ENCODE measurements at regions not wholly inside any gene's neighbourhood (a gene's known extent, or its start where the extent isn't known, plus 50 kb on each side); places are given as distances from the start of the nearest gene placed in this dataset.
"Not testable (repeated sequence)": the region's sequence is repeated elsewhere in the genome, so short reads cannot be mapped to it uniquely, and the experiment has no call there.

DNA sequence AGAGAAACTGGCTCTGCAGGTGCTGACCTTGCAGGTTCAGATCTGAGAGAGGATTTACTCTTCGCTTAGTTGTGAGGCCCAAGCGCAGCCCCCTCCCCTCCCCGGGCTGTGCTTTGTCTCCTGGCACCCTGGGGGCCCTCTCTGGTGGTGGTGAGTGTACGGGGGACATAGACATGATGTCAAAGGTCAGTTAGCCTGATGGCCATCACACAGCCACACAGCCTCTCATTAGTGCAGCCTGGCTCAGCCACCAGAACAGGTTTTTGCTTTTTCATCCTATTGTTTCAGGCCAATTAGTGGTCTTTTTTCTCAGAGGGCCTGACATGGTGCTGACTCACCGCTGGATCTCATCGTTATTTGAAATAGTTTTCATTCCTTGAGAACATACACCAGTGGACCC is 437.9 kb downstream of the AACS start:
- no peak for DNase-seq (ENCODE audit: low spot score)

GRCh38 chr12:125509195-125509594 is 444.0 kb downstream of the AACS start:
- peak; percentile 15 for DNase-seq (ENCODE audit: low spot score)

DNA sequence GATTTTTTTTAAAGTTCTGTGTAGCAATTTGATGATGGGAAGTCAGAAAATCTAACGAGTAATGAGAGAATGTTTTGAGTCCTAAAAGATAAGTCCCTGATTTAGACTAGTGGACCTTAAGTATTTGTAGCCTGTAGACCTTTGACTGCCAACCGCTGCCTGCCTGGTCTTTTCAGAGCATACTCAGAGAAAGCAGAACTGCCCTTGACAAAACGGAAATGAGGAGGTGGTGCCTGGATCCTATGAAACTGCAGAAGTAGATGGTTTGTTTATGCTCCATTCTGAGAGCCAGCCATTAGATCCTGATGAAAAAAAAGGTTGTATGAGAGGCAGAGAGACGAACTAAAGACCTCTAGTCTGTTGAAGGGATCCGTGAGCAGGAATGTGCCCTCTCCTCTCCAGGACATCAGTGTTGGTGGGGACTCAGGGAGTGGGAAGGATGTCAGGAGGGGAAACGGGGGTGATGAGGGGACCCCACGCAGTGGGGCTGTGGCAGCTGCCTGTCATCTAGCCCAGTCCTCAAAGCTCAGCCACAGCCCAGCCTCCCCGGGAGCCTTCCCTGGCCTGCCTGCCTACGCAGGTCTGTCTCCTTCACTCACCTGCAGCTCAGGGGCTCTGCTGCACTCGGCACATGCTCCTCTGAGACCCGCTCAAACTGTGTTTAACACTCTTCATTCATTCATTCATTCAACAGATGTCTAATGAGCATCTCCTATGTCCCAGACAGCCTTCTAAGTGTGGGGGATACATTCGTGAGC is 447.5 kb downstream of the AACS start:
- DNase-seq (ENCODE audit: low spot score): no peak

DNA sequence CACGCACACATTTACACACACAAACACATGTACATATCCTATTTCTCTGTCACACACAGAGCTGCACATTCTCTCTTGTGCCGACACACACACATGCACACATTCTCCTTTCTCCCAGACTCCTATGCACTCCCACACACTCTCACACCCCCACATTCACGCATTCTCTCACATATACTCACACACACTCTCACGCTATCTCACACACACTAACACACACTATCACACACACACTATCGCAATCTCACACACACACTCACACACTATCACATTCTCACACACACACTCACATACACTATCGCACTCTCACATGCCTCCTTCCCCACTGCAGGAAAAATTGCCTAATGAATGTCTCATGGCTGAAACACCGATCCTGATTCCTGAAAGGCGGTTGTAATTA is 450.7 kb downstream of the AACS start:
- DNase-seq (ENCODE audit: low spot score): no peak

GRCh38 chr12:125518074-125518473 is 452.8 kb downstream of the AACS start:
- DNase-seq (ENCODE audit: low spot score): no peak

- no peak for DNase-seq (ENCODE audit: low spot score)
These were observed 453.9 kb downstream of the AACS start for GRCh38 chr12:125519026-125519651.

DNA sequence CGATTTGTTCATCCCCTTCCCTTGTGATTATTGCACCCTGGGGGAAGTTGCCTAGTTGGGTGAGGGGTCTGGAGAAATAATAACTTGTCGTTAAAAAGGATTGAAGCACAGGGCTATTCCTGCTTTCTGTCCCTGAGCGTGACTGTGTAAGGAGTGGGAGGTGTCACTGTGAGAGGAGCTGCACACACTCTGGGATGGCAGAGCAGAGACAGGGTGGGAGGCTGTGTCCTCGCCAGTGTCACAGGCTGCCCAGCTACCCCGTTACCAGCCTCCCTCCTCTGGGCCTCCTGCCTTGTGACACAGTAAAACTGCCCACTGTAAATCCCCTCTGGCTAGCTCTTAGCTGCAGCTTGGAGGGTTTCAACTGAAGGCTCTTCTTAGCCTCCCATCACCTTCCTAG is 460.6 kb downstream of the AACS start:
- no peak for DNase-seq (ENCODE audit: low spot score)

- peak; percentile 99 for DNase-seq (ENCODE audit: low spot score)
These were observed 463.0 kb downstream of the AACS start for GRCh38 chr12:125528281-125528680.

GRCh38 chr12:125530201-125530600 is 465.0 kb downstream of the AACS start:
- DNase-seq (ENCODE audit: low spot score): no peak

DNA sequence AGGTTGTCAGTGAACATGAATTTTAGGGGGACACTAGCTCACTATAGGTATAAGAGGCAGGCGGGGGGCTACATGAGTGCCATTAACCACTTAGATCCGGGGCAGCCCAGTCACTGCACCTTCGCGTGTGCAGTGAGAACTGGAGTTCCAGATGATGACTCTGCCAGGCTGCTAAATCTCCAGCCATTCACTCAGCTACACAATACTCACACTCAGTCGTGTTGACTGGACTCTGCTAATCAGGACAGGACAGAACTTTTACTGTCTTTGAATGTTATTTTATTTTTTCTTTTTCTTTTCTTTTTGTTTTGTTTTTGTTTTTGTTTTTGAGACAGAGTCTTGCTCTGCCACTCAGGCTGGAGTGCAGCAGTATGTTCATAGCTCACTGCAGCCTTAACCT is 465.6 kb downstream of the AACS start:
- DNase-seq (ENCODE audit: low spot score): peak; percentile 72

DNA sequence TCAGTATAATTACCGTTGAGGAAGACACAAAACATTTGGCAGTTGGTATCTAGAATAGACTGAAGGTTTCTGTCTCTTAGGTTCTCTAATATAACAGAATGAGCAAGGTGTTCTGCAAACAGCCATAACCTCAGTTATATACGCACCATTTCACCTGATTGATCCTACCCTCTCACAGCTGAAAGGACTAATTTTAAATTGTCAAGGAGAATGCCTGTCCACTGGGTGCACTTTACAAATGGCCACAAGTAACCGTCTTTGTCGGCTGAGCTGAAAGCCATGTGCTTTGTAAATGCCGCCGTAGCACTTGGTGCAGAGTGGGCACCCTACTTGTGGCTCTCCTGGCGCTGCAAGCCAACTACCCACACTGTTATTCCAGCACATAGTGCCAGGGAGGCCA is 466.3 kb downstream of the AACS start:
- DNase-seq (ENCODE audit: low spot score): no peak

- DNase-seq (ENCODE audit: low spot score): peak; percentile 49
These were observed 468.3 kb downstream of the AACS start for GRCh38 chr12:125533434-125534029.

- DNase-seq (ENCODE audit: low spot score): peak; percentile 61
These were observed 473.4 kb downstream of the AACS start for GRCh38 chr12:125538401-125539199.

- no peak for DNase-seq (ENCODE audit: low spot score)
These were observed 475.5 kb downstream of the AACS start for GRCh38 chr12:125540580-125541204.

DNA sequence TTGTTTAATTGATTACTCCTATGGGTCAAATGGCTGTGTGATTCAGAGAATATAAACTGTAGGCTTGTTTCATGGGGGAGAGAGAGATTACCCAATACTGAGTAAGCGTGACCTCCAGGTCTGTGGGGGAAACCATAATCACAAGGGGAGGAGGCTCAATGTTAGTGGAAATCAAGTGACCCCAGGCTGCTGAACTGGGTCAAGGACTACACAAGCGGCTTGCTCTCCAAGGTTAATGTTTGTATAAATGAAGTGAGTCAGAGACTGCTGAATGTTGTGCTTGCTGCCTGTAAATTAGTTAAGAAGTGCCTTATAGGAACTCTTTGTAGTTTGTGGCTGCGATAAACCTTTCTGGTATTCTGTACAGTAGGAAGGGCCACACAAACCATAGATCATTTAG is 479.7 kb downstream of the AACS start:
- no peak for DNase-seq (ENCODE audit: low spot score)

DNA sequence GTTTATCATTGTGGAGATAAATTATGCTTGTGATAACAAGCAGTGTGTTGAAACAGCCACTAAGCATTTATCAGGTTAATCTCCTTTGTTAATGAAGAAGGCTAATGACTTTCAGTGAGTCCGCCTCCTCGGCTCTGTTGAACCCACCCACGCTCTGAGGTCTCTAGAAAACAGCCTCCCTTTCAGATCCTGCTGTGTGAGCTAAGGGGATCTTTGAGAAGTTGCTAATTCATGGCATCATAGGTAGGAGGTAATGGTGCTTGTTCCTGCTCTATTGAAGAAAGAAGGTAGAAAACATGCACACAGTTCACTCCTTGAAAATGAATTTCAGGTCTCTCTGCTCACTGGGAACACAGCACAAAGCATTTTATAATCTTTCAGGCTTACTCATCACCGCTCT is 483.9 kb downstream of the AACS start:
- DNase-seq (ENCODE audit: low spot score): no peak

GRCh38 chr12:125549836-125550235 is 484.6 kb downstream of the AACS start:
- DNase-seq (ENCODE audit: low spot score): no peak

- DNase-seq (ENCODE audit: low spot score): no peak
These were observed 487.1 kb downstream of the AACS start for GRCh38 chr12:125552295-125552694.

DNA sequence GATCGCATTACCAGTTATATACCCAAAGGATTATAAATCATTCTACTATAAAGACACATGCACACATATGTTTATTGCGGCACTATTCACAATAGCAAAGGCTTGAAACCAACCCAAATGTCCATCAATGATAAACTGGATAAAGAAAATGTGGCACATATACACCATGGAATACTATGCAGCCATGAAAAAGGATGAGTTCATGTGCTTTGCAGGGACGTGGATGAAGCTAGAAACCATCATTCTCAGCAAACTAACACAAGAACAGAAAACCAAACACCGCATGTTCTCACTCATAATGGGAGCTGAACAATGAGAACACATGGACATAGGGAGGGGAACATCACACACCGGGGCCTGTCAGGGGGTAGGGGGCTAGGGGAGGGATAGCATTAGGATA is 495.8 kb downstream of the AACS start:
- DNase-seq (ENCODE audit: low spot score): not testable (repeated sequence)

- no peak for DNase-seq (ENCODE audit: low spot score)
These were observed 499.5 kb downstream of the AACS start for GRCh38 chr12:125564753-125565152.

GRCh38 chr12:125567581-125567980 is 502.3 kb downstream of the AACS start:
- DNase-seq (ENCODE audit: low spot score): no peak

DNA sequence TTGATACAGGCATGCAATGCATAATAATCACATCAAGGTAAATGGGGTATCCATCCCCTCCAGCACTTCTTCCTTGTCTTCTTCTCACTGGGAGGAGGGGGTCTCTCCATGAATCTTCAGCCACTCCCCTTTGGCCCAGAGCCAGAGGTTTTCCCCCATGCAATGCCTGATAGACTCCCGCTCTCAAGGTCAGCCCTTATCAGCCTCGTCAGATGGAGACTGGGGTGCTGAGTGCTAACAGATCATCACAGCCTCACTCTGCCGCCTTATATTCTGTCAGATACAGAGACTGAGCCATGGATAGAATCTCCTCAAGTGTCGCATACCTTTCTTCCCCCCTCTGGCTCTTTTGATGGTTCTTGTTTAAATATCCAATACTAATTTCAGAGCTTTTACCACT is 503.1 kb downstream of the AACS start:
- no peak for DNase-seq (ENCODE audit: low spot score)

Measured in pons (tissue), 1 donor.